CD8-positive, alpha-beta memory T cell (primary cell): ENCODE measurements at regions not wholly inside any gene's neighbourhood (a gene's known extent, or its start where the extent isn't known, plus 50 kb on each side); places are given as distances from the start of the nearest gene placed in this dataset.

Source experiments
- CTCF ChIA-PET: fragments of 350-600 bp; sonication (Branson Sonifier 250); formaldehyde crosslinking; loops from one replicate; lab custom pipeline; 2021; ENCODE audit warnings: antibody characterized with exemption; lab: Charles Lee
- POLR2A ChIA-PET: fragments of 350-600 bp; sonication (Branson Sonifier 250); formaldehyde crosslinking; loops from one replicate; lab custom pipeline; 2021; ENCODE audit warnings: antibody characterized with exemption; lab: Charles Lee
- DNase-seq, 5 donors: peaks; one replicate each; pipeline versions ENCODE4 v3.0.0 to v3.0.0-alpha.2; 2020 to 2022; ENCODE audit warnings: mixed read lengths in 1 of 5
- H3K27ac ChIP-seq: one replicate; pipeline ENCODE4 v1.7.0; 2013; ENCODE audit warnings: low read depth, mild to moderate bottlenecking, low read length, moderate library complexity
- H3K27me3 ChIP-seq: 2 replicates; pipeline ENCODE4 v1.7.0; 2013; ENCODE audit warnings: low read length, mild to moderate bottlenecking; ENCODE audit not compliant: insufficient read depth, poor library complexity, severe bottlenecking
- H3K36me3 ChIP-seq: 2 replicates; pipeline ENCODE4 v1.7.0; 2013; ENCODE audit warnings: mild to moderate bottlenecking, low read length, moderate library complexity; ENCODE audit not compliant: insufficient read depth
- H3K4me1 ChIP-seq: 2 replicates; pipeline ENCODE4 v1.7.0; 2013; ENCODE audit warnings: mild to moderate bottlenecking, low read length, moderate library complexity; ENCODE audit not compliant: insufficient read depth
- H3K4me3 ChIP-seq: 2 replicates; pipeline ENCODE4 v1.7.0; 2013; ENCODE audit warnings: mild to moderate bottlenecking, low read length
- H3K9me3 ChIP-seq: 2 replicates; pipeline ENCODE4 v1.7.0; 2013; ENCODE audit warnings: mild to moderate bottlenecking, low read length
- H3K27ac Mint-ChIP-seq, 8 donors: one replicate each; pipeline ENCODE4 v1.8.0; 2020 to 2021; ENCODE audit warnings: mixed read lengths in 8 of 8, mild to moderate bottlenecking in 6 of 8, inconsistent platforms in 3 of 8, moderate library complexity in 3 of 8
- H3K27me3 Mint-ChIP-seq, 2 donors: one replicate each; pipeline ENCODE4 v1.8.0; 2020 to 2021; ENCODE audit warnings: mixed read lengths in 2 of 2, mild to moderate bottlenecking in 1 of 2, moderate library complexity in 1 of 2
- H3K36me3 Mint-ChIP-seq, 3 donors: one replicate each; pipeline ENCODE4 v1.8.0; 2020 to 2021; ENCODE audit warnings: mixed read lengths in 3 of 3, inconsistent platforms in 1 of 3, mild to moderate bottlenecking in 1 of 3
- H3K4me1 Mint-ChIP-seq, 3 donors: one replicate each; pipeline ENCODE4 v1.8.0; 2020 to 2021; ENCODE audit warnings: mixed read lengths in 3 of 3, inconsistent platforms in 1 of 3, mild to moderate bottlenecking in 1 of 3
- H3K4me3 Mint-ChIP-seq, 7 donors: one replicate each; pipeline ENCODE4 v1.8.0; 2020 to 2021; ENCODE audit warnings: mixed read lengths in 7 of 7, mild to moderate bottlenecking in 6 of 7, moderate library complexity in 4 of 7, inconsistent platforms in 2 of 7
- H3K9me3 Mint-ChIP-seq, 5 donors: one replicate each; pipeline ENCODE4 v1.8.0; 2020 to 2022; ENCODE audit warnings: mixed read lengths in 5 of 5, mild to moderate bottlenecking in 3 of 5, moderate library complexity in 2 of 5, inconsistent platforms in 1 of 5

DNA sequence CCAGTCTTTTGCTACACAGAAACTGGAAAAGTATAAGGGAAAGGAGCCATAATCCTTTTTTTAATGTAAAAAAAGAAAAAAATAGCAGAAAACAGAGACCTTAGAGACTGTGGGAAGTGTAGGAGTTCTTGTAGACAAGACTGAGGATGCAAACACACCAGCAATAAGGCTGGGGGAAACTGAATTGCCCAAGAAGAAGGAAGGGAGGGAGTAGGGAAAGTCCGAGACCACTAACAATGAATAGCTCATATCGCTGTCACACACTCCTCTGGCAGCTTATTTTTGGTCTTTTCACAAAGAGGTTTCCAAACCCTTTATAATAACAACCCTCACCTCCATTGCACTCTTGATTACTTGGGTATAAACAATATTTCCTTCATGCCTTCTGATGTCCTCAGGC lies 952.0 kb downstream of the SLITRK5 start:
- CTCF ChIA-PET, result interaction anchor here (1.1 kb wide), 1 partner anchor 86 kb away, joined by 3 read pairs; no protein-coding TSS in a partner anchor
- Mint-ChIP-seq H3K27me3 (no peaks in the 10 kb centered on the region), H3K4me3 (peak overlapping the region in 4 of 7 donors; percentile 4 to 26 (median 16)), H3K36me3 (peaks cover 0 to 2% (median 0%) of the 10 kb centered on the region in 3 donors), H3K27ac (peak overlapping the region in 5 of 8 donors; percentile 45 to 82 (median 66)), H3K4me1 (peaks cover 12 to 43% (median 16%) of the 10 kb centered on the region in 3 donors), H3K9me3 (peaks cover under 1 to 26% (median 15%) of the 10 kb centered on the region in 5 donors)
- POLR2A ChIA-PET, result no interaction called here
- H3K4me3 ChIP-seq, result no peak overlapping the region
- no peak overlapping the region for H3K27ac ChIP-seq
- DNase-seq, result no peak
- H3K9me3 ChIP-seq, result no peaks in the 10 kb centered on the region
- peaks cover 5% of the 10 kb centered on the region for H3K4me1 ChIP-seq
- no peaks in the 10 kb centered on the region for H3K27me3 ChIP-seq
- H3K36me3 ChIP-seq, result no peaks in the 10 kb centered on the region

DNA sequence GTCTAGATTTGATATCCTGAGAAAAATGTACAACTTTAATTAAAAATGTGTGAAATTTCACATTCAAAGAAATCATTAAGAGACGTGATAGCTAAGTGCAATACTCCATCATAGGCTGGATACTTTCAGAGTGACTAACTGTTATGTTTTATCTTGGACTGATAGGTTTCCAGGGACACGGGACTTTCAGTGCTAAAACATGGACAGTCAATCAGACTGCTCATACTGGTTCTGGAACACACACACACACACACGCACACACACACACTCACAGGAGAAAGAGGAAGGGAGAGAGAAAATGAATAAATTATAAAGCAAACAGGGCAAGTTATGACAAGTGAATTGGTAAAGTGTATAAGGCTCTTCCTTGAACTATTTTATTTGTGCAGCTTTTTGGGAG lies 955.9 kb downstream of the SLITRK5 start:
- Mint-ChIP-seq H3K4me3 (no peak overlapping the region), H3K27me3 (no peaks in the 10 kb centered on the region)
- H3K27me3 ChIP-seq, result no peaks in the 10 kb centered on the region

DNA sequence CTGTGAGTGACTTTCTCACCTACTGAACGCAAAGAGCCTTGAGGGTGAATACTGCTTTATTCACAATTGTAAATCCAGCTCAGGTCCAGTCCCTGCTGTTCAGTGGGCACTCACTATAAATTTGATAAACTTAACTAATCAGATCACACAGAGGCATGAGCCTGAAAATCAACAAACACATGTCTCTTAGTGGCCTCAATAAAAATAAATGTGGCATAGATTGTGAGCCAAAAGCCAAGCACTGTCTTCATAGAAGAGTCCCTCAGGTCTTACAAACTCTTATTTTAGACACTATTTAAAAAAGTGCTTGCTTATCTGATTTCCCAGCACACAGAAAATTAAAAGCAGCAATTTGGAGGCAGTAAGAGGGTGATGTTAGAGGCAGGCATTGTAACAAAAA lies 957.7 kb downstream of the SLITRK5 start:
- H3K27ac Mint-ChIP-seq, result no peak overlapping the region
- peaks cover 0 to 11% (median 0%) of the 10 kb centered on the region in 3 donors for H3K4me1 Mint-ChIP-seq
- ChIA-PET POLR2A (no interaction called here), CTCF (no interaction called here)
- Histone ChIP-seq H3K27ac (no peak overlapping the region), H3K4me3 (no peak overlapping the region), H3K36me3 (no peaks in the 10 kb centered on the region), H3K4me1 (no peaks in the 10 kb centered on the region), H3K27me3 (no peaks in the 10 kb centered on the region), H3K9me3 (no peaks in the 10 kb centered on the region)
- no peak for DNase-seq
- H3K4me3 Mint-ChIP-seq, result no peak overlapping the region
- peaks cover 0 to 5% (median 3%) of the 10 kb centered on the region in 3 donors for H3K36me3 Mint-ChIP-seq
- peaks cover 4 to 23% (median 17%) of the 10 kb centered on the region in 5 donors for H3K9me3 Mint-ChIP-seq
- no peaks in the 10 kb centered on the region for H3K27me3 Mint-ChIP-seq

More for the DNA sequence above, 955.9 kb downstream of the SLITRK5 start:
- Mint-ChIP-seq H3K9me3 (peaks cover 4 to 23% (median 17%) of the 10 kb centered on the region in 5 donors), H3K36me3 (peaks cover 0 to 5% (median 3%) of the 10 kb centered on the region in 3 donors), H3K27ac (peak overlapping the region in 1 of 8 donors; percentile 54), H3K4me1 (peaks cover 6 to 25% (median 14%) of the 10 kb centered on the region in 3 donors)
- no peak overlapping the region for H3K27ac ChIP-seq
- POLR2A ChIA-PET, result no interaction called here
- H3K36me3 ChIP-seq, result no peaks in the 10 kb centered on the region
- H3K4me3 ChIP-seq, result no peak overlapping the region
- no peak for DNase-seq
- CTCF ChIA-PET, result no interaction called here
- H3K4me1 ChIP-seq, result peaks cover 4% of the 10 kb centered on the region
- H3K9me3 ChIP-seq, result no peaks in the 10 kb centered on the region

DNA sequence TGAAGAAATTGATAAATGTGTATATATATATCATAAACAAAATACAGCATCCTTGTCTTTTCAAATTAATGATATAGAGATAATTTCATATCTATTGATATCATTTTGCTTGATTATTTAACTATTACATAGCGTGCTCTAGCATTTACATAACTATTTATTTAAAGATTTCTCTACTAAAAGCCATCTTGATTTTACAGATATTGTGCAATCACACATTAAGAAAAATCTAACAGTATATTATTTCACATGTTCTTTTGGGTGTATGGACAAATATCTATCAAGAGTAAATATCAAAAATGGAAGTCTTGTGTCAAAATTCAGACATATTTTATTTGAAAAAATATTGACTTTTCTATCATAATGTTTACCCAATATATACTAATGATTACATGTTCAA lies 966.8 kb downstream of the SLITRK5 start:
- Mint-ChIP-seq H3K9me3 (peaks cover 0 to 13% (median 2%) of the 10 kb centered on the region in 5 donors), H3K27ac (no peak overlapping the region), H3K36me3 (peaks cover 0 to 1% (median 0%) of the 10 kb centered on the region in 3 donors), H3K4me3 (no peak overlapping the region), H3K27me3 (peaks cover 0 to 2% of the 10 kb centered on the region in 2 donors), H3K4me1 (no peaks in the 10 kb centered on the region)
- Histone ChIP-seq H3K27me3 (no peaks in the 10 kb centered on the region), H3K9me3 (no peaks in the 10 kb centered on the region), H3K27ac (no peak overlapping the region), H3K4me1 (no peaks in the 10 kb centered on the region), H3K4me3 (no peak overlapping the region), H3K36me3 (no peaks in the 10 kb centered on the region)
- DNase-seq, result no peak
- POLR2A ChIA-PET, result no interaction called here
- CTCF ChIA-PET, result no interaction called here

DNA sequence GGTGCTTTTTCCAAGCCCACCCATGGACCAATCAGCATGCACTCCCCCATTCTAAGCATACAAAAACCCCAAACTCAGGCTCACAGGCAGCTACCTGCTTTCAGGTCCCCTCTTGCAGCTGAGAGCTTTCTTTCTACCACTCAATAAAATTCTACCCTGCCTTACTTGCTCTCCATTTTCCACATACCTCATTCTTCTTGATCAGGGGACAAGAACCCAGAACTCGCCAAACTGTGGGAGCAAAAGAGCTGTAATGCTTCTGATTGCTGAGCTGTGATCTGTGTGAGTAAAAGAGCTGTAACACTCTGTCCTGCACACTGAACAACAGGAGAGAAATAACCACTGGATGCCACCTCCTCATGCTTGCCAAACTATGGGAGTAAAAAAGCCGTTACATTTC lies 972.1 kb downstream of the SLITRK5 start:
- DNase-seq, result no peak
- H3K27ac Mint-ChIP-seq, result no peak overlapping the region
- CTCF ChIA-PET, result no interaction called here

DNA sequence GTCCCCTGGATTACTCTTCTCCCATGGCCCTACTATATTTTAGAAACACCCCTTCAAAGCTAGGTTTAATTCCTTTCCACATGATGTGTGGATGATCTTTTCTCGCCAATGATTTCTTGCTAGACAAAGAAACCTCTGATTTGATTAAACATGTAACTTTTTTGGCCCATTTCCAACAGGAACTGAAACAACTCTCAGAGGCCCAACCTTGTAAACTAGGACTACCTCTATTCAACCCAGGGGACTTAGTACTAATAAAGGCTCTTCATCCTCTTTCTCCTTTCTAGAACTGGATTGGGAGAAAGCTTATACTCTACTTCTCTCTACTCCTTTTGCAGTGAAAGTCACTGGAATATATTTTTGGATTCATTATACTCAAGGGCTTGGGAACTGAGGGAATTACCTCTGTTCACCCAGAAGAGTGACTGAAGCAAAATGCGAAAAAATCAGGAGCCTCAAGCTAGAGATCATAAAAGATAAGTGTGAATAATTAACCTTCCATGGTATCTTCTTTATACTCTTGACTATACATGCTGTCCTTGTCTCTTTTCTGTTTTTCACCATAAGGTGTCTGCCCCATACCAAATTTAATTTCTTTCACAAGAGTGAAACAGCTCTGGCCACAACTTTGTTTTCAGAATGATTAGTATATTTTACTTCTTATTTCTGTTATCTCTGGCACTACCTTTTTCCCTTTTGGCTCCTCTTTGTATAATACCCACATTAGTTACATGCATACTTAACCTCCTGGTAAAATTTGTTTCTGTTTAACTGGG lies 977.6 kb downstream of the SLITRK5 start:
- no peaks in the 10 kb centered on the region for H3K36me3 ChIP-seq
- H3K27me3 ChIP-seq, result no peaks in the 10 kb centered on the region
- H3K27ac ChIP-seq, result no peak overlapping the region
- Mint-ChIP-seq H3K27ac (no peak overlapping the region), H3K4me1 (peaks cover 2 to 21% (median 4%) of the 10 kb centered on the region in 3 donors), H3K9me3 (peaks cover 0 to 34% (median 19%) of the 10 kb centered on the region in 5 donors), H3K4me3 (peak overlapping the region in 1 of 7 donors; percentile 10), H3K36me3 (no peaks in the 10 kb centered on the region), H3K27me3 (no peaks in the 10 kb centered on the region)
- H3K4me3 ChIP-seq, result no peak overlapping the region
- ChIA-PET POLR2A (no interaction called here), CTCF (no interaction called here)
- no peak for DNase-seq
- no peaks in the 10 kb centered on the region for H3K4me1 ChIP-seq
- no peaks in the 10 kb centered on the region for H3K9me3 ChIP-seq

More for the DNA sequence above, 972.1 kb downstream of the SLITRK5 start:
- H3K9me3 ChIP-seq, result no peaks in the 10 kb centered on the region
- POLR2A ChIA-PET, result no interaction called here
- no peak overlapping the region for H3K27ac ChIP-seq
- H3K4me3 Mint-ChIP-seq, result no peak overlapping the region
- no peak overlapping the region for H3K4me3 ChIP-seq
- no peaks in the 10 kb centered on the region for H3K27me3 ChIP-seq
- peaks cover 0 to 1% (median 0%) of the 10 kb centered on the region in 3 donors for H3K36me3 Mint-ChIP-seq
- no peaks in the 10 kb centered on the region for H3K36me3 ChIP-seq
- no peaks in the 10 kb centered on the region for H3K4me1 Mint-ChIP-seq
- peaks cover 6 to 27% (median 18%) of the 10 kb centered on the region in 5 donors for H3K9me3 Mint-ChIP-seq
- no peaks in the 10 kb centered on the region for H3K4me1 ChIP-seq
- H3K27me3 Mint-ChIP-seq, result peaks cover 0 to 2% of the 10 kb centered on the region in 2 donors

DNA sequence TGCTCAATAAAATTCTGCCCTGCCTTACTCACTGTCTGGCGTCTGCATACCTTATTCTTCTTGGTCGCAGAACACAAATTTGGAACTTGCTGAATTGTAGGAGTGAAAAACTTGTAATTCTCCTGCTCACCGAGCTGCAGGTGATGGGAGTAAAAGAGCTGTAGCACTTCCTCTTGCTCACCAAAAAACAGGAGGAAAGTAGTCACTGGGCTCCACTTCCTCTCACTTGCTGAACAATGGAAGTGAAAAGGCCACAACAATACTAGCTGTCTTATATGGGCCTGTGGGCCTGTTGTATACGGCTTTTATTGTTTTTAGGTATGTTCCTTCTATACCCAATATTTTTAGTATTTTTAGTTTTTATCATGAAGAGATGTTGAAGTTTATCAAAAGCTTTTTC lies 978.7 kb downstream of the SLITRK5 start:
- H3K4me3 ChIP-seq, result no peak overlapping the region
- CTCF ChIA-PET, result no interaction called here
- no peaks in the 10 kb centered on the region for H3K36me3 ChIP-seq
- H3K27me3 ChIP-seq, result no peaks in the 10 kb centered on the region
- no peaks in the 10 kb centered on the region for H3K4me1 ChIP-seq
- Mint-ChIP-seq H3K27me3 (no peaks in the 10 kb centered on the region), H3K36me3 (no peaks in the 10 kb centered on the region), H3K27ac (no peak overlapping the region), H3K4me1 (peaks cover 2 to 21% (median 4%) of the 10 kb centered on the region in 3 donors), H3K4me3 (no peak overlapping the region), H3K9me3 (peaks cover 0 to 36% (median 19%) of the 10 kb centered on the region in 5 donors)
- no peak overlapping the region for H3K27ac ChIP-seq
- POLR2A ChIA-PET, result no interaction called here
- no peaks in the 10 kb centered on the region for H3K9me3 ChIP-seq
- no peak for DNase-seq

DNA sequence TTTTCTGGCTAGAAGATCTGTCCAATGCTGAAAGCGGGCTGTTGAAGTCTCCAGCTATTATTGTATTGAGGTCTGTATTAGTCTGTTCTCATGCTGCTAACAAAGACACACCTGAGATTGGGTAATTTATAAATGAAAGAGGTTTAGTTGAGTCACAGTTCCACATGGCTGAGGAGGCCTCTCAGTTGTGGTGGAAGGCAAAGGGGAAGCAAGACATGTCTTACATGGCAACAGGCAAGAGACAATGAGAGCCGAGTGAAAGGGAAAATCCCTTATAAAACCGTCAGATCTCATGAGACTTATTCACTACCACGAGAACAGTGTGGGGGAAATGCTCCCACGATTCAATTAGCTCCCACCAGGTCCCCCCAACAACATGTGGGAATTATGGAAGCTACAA lies 980.4 kb downstream of the SLITRK5 start:
- H3K27me3 ChIP-seq, result no peaks in the 10 kb centered on the region
- H3K4me1 ChIP-seq, result no peaks in the 10 kb centered on the region
- Mint-ChIP-seq H3K9me3 (peaks cover 4 to 38% (median 15%) of the 10 kb centered on the region in 5 donors), H3K36me3 (no peaks in the 10 kb centered on the region), H3K27me3 (no peaks in the 10 kb centered on the region), H3K4me1 (peaks cover 2 to 21% (median 4%) of the 10 kb centered on the region in 3 donors), H3K27ac (no peak overlapping the region), H3K4me3 (no peak overlapping the region)
- H3K4me3 ChIP-seq, result no peak overlapping the region
- no peak for DNase-seq
- H3K36me3 ChIP-seq, result no peaks in the 10 kb centered on the region
- H3K27ac ChIP-seq, result no peak overlapping the region
- POLR2A ChIA-PET, result no interaction called here
- CTCF ChIA-PET, result no interaction called here
- no peaks in the 10 kb centered on the region for H3K9me3 ChIP-seq
